Stimulated activated CD4-positive, alpha-beta T cell treated with anti-CD3 and anti-CD28 coated beads, Interleukin-15, amount 100 ng/mL, for 24 hours (primary cell): ENCODE measurements at regions not wholly inside any gene's neighbourhood (a gene's known extent, or its start where the extent isn't known, plus 50 kb on each side); places are given as distances from the start of the nearest gene placed in this dataset.

Experiments
- DNase-seq: peaks from one replicate; pipeline ENCODE4 v3.0.0-alpha.2; 2020

DNA sequence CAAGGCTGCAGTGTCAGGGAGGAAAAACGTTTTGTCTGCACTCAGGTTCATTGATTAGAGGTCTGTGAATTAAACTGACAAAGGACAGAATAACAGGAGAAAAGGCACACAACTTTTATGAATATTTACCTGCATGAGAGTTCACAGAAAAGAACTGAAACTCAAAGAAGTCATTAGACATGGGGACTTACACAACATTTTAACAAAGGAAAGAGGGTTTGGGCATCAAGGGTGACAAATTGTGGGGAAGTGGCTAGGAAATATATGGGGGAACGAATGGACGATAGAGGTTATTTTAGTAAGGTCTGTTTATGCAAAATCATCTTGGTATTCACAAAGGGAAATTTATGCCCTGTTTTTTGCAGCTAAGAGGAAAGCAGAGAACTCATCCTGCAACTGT, 65.6 kb upstream of the C15orf39 start:
- DNase-seq = no peak

DNA sequence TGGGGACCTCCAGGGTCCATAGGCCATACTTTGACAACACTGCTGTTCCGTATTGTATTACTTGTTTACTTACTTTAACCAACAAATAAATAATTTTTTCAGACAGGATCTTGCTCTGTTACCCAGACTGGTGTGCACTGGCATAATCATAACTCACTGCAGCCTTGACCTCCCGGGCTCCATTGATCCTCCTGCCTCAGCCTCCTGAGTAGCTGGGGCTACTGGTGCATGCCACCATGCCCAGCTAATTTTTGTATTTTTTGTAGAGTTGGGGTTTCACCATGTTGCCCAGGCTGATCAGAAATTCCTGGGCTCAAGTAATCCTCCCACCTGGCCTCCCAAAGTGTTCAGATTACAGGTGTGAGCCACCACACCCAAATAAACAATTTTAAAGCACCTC, 64.9 kb upstream of the C15orf39 start:
- DNase-seq = no peak

DNA sequence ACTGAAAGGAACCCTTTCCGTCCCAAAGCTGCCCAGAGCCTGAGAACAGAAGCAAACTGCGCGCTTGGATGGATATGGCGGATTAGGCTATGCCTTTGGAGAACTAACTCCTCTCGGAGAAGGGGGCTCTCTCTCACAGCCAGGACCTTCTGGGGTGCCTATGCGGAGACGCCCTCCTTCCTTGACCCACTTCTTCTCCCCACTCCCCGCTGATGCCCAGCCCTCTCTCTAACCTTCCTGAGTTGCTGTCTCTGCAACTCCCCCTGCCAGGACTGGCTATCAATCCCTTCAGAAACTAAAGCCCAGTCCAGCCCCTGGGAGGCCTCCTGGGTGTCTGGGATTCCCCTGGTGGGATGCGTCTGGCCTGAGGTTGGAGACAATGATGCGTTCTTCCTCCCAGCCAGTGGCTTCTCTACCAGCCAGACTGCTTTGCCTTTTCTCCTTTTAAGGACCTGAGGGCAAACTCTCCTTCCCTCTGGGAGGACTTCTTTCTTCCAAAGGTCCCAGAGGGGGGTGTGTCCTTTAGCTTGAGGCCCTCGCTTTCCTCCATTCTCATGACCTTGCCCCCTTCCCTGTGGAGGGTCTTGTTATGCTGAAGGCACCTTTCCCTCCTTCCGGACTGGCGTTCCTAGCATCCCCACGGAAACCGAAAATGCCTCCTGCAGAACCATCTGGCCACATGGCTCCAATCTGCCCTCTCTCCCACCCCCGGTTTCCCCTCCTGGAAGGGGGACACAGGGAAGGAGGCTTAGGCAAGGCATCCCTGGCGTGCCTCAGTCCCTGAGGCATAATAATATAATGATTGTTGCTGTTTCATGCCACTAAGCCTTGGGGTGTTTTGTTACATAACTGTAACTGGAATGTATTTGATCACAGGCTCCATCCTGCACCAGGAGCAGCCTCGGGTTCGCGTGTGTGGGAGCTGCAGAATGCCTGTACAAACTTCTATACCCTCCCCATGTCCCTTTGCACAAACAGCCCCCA, 63.4 kb upstream of the C15orf39 start:
- DNase-seq = no peak

DNA sequence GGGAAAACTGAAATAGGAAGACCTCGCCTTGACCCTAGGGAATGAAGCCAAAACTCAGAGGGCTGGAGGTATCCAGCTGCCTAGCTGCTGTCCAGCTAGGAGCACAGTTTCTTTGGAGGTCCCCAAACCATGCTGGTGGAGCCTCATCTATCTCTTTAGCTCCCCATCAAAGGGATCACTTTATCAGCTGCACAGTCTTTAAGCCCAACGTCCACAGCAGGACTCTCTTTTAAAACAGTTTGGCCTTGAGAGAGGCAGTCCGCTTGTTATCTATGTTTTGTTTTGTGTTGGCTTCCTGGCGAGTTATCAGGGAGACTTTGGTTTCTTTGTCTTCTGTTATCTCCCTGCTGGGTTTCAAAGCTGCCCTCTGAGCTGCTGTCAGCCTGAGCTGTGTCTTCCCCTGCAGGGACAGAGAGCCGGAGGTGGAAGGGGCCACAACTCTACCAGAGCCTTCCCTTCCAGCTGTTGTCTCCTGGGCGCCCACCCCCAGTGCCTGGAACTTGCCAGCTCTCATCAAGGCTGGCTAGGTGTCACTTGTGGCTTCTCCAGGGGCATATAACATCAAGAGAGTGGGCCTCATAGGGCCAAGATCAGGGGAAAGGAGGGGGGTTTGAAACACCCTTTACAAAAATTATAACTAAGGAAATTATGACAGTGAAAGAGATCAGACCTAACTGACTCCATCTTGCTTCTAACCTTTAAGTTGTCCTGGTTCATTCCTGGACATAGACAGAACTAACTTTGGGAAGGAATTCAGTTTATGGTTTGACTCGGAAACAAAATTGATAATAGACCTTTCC, 61.4 kb upstream of the C15orf39 start:
- no peak for DNase-seq

DNA sequence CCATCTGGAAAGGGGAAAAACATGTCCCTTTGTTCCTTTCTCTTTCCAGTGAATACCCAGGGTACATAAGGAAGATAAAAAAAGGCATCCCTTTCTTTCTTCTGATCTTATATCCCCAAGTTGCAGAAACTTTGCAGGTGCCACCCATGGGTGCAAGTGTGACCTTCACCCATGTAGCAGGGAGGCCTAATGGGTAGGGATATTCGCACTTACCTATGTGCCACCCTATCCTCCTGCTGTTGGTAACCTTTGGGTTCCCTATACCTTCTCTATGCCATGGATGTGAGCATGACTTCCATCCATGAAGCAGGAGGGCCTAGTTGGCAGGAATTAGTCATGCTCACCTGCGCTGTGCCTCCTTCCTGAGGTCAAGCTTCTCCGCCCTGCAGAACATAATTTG, 59.2 kb upstream of the C15orf39 start:
- DNase-seq = no peak

DNA sequence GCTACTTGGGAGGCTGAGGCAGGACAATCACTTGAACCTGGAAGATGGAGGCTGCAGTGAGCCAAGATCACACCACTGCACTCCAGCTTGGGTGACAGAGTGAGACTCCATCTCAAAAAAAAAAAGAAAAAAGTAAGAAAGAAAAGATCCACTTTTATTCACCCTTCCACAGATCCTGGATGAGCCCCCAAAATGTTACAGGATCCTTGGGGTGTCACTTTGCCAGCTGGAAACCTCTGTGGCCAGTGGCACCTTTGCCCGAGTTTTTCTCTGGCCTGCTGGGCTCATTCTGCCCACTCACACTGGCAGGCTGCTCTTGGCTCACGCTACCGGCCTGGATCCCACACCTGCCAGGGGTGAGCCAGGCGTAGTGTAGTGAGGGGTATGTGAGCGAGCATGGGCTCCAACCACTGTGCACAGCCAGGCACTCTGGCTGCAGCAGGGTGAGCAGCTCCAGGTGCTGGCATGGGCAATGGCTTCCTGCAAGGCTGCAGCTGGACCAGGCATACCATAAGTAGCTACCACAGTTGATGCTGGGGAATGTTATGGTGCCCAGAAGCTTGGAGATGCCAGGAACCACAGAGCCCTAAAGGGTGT, 57.8 kb upstream of the C15orf39 start:
- DNase-seq = no peak

DNA sequence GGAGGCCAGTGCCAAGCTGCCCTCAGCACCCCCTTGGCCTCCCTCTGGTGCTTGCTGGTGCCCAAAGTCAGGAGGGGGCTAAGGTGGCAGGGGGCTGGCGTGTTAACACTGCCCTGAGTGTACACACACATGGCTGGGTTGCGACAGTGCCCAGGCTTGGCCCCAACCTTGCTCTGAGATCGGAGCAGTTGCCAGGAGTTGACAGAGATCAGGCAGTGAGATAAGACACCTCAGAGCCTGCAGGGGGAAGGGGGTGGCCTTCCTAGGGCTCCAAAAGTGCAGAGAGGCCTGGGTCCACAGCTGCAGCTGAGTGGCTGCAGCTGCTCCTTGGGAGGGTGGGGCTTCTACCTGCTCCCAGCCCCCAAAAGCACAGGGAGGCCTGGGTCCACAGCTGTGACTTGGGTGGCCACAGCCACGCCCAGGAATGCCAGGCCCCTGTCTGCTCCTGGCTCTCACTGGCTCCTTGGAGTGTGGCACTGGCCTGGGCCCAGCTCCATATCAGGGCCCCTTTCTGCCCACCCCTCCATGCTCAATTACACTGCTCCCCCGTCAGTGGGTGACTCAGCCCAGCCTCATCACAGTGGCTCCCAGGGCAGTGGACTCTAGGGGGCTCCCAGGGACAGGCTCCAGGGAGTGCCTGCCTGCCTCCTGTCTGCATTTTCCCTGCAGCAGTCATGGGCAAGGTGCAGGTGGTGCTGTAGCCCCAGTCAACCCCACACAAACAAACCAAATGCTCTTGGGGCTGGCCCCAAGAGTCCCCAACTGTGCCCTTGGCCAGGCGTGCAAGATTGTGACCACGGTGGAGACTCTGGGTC, 56.4 kb upstream of the C15orf39 start:
- DNase-seq = no peak

DNA sequence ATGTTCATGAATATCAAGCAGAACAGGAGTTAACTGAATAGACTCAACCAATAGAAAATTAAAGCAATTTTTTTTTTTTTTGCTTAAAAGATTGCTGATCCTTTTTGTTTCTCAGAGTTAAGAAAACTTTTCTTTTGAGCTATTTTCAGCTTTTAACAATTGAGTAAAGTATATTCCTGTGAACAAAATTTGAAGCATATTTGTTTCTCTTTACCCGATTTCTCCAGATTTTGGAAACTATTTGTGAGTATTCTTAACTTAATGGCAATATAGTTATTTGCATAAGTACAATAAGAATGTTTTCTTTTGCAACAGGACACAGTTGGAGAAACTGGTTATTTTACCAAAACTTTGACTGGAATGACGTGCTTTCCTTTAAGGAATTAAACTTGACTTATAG, 53.4 kb upstream of the C15orf39 start:
- DNase-seq = no peak

DNA sequence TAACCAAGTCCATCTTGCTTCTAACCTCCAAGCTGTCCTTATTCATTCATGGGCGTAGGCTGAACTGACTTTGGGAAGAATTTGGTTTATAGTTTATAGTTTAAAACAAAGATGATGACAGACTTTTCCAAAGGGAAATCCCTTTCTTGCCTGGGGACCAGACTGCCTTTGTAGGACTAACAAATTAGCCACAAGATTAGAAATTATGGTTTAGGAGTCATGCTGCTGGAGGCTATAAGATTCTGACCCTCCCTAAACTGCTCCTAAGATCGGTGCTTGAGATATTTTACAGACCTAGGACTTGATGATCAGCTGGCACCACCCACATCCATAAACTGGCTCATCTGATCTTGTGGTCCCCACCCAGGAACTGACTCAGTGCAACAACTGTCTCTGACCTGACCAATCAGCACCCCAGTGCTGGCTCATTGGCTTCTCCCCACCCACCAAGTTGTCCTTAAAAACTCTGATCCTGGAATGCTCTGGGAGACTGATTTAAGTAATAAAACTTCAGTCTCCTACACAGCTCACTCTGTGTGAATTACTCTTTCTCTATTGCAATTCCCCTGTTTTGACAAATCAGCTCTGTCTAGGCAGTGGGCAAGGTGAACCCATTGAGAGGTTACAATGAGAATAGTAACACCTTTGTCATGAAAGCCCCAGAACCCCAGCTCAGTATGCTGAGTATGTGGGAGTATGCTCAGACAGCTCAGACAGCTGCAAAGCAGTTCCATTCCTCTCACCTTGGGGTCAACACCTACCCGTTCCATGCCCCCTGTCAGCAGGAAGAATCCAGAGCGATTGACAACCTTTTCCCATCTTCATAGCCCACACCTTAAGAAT, 51.6 kb upstream of the C15orf39 start:
- DNase-seq = no peak

DNA sequence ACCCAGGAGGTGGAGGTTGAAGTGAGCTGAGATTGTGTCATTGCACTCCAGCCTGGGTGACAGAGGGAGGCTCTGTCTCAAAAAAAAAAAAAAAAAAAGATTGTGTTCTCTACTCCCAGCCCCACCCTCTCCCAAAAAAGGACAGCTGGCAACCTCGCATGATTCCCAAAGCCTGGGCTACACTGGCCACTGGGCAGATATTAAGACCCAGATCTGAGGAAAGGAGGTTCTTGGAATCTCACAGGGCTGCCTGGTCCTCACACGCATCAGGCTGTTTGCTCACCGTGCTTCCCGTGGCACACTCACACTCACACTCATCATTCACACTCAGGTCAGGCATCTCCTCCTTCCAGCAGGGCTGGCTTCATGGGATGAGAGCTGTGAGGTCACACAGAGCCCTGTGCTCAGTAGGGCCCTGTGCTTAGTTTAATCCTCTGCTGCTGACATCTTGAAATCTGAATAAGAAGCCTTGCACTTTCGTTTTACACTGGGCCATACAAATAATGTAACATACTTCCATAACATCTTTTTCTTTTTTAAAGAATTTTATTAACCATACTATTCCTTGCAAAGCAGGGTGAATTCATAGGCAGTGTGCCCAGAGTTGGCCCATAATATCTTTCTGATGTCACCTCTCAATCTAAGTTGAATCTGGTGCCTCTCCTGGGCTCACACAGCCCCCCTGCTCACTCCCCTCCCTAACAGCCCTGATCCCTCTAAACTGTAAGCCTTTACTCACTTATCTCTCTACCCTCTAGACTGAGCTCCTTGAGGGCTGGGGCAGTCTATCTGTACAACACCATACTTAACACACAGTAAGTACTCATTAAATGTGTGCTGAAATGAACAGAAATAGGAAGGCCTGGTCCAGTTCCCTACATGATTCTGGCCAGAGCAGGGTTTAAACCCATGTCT, 50.2 kb upstream of the C15orf39 start:
- DNase-seq = no peak
